ENCODE measurements at regions not wholly inside any gene's neighbourhood (a gene's known extent, or its start where the extent isn't known, plus 50 kb on each side); places are given as distances from the start of the nearest gene placed in this dataset.
"Not testable (repeated sequence)": the region's sequence is repeated elsewhere in the genome, so short reads cannot be mapped to it uniquely, and the experiment has no call there.

GRCh38 chr17:83172646-83173045 lies 93.2 kb downstream of the METRNL start:
- H3K79me1 ChIP-seq (ENCODE audit: low read depth, low read length); H2AFZ ChIP-seq (ENCODE audit: low read length); H2BK5ac ChIP-seq (ENCODE audit: low read length); H4K91ac ChIP-seq (ENCODE audit: low read depth, low read length, poor library complexity); H3K4me1 ChIP-seq (ENCODE audit: control insufficient read depth in 2 of 2, insufficient read depth in 1 of 2, low read depth in 1 of 2, low read length in 2 of 2); H3K14ac ChIP-seq (ENCODE audit: low read length); H2AK5ac ChIP-seq (ENCODE audit: low read depth, low read length); H2BK120ac ChIP-seq (ENCODE audit: low read depth, low read length); H3K36me3 ChIP-seq (replicated peaks in 1 of 2; ENCODE audit: control insufficient read depth in 2 of 2, insufficient read depth in 2 of 2, low read length in 2 of 2); H3K4me2 ChIP-seq (ENCODE audit: insufficient read depth, low read length, poor library complexity, severe bottlenecking); H3K4ac ChIP-seq (ENCODE audit: low read length); H3K23ac ChIP-seq (ENCODE audit: low read depth, low read length, poor library complexity); H2BK15ac ChIP-seq (ENCODE audit: low read length); H3K27me3 ChIP-seq (ENCODE audit: control insufficient read depth in 3 of 3, insufficient read depth in 3 of 3, low read depth in 1 of 3, low read length in 3 of 3); H3K18ac ChIP-seq (ENCODE audit: low read length); H3K9ac ChIP-seq (ENCODE audit: low read depth, low read length, poor library complexity); H2BK12ac ChIP-seq (ENCODE audit: low read length); H3K27ac ChIP-seq (replicated peaks; ENCODE audit: low read length); DNase-seq (ENCODE audit: low spot score); H4K8ac ChIP-seq (ENCODE audit: low read depth, low read length); H3K4me3 ChIP-seq (ENCODE audit: low read length in 2 of 2): not testable (repeated sequence)
- H3K9me3 ChIP-seq (replicated peaks in 1 of 2; ENCODE audit: control insufficient read depth in 2 of 2, insufficient read depth in 1 of 2, low read depth in 1 of 2, low read length in 2 of 2): peaks cover 0 to 21% of the 10 kb centered on the region in 2 donors
- no CpG with 5 or more reads among the region's 20 CpGs for WGBS, 2 donors (ENCODE audit: extremely low coverage in 2 of 2, insufficient read length in 2 of 2, insufficient replicate concordance in 1 of 2)

- DNase-seq (ENCODE audit: low spot score): not testable (repeated sequence)
- peaks cover 0 to 24% of the 10 kb centered on the region in 2 donors for H3K9me3 ChIP-seq (replicated peaks in 1 of 2; ENCODE audit: control insufficient read depth in 2 of 2, insufficient read depth in 1 of 2, low read depth in 1 of 2, low read length in 2 of 2)
These were observed 93.9 kb downstream of the METRNL start for GRCh38 chr17:83173180-83173913.

GRCh38 chr17:83173914-83174361 lies 94.5 kb downstream of the METRNL start:
- no peak for DNase-seq (ENCODE audit: low spot score)

More at GRCh38 chr17:83173180-83173913, 93.9 kb downstream of the METRNL start:
- H3K4me1 ChIP-seq (ENCODE audit: control insufficient read depth in 2 of 2, insufficient read depth in 1 of 2, low read depth in 1 of 2, low read length in 2 of 2); H4K91ac ChIP-seq (ENCODE audit: low read depth, low read length, poor library complexity); H2BK120ac ChIP-seq (ENCODE audit: low read depth, low read length); H2BK5ac ChIP-seq (ENCODE audit: low read length); H2BK12ac ChIP-seq (ENCODE audit: low read length); H3K4ac ChIP-seq (ENCODE audit: low read length); H3K79me1 ChIP-seq (ENCODE audit: low read depth, low read length); H3K9ac ChIP-seq (ENCODE audit: low read depth, low read length, poor library complexity); H4K8ac ChIP-seq (ENCODE audit: low read depth, low read length); H3K27ac ChIP-seq (replicated peaks; ENCODE audit: low read length); H3K14ac ChIP-seq (ENCODE audit: low read length); H2AK5ac ChIP-seq (ENCODE audit: low read depth, low read length); H3K4me3 ChIP-seq (ENCODE audit: low read length in 2 of 2); H3K36me3 ChIP-seq (replicated peaks in 1 of 2; ENCODE audit: control insufficient read depth in 2 of 2, insufficient read depth in 2 of 2, low read length in 2 of 2); H3K4me2 ChIP-seq (ENCODE audit: insufficient read depth, low read length, poor library complexity, severe bottlenecking); H2AFZ ChIP-seq (ENCODE audit: low read length): not testable (repeated sequence)
- H3K18ac ChIP-seq (ENCODE audit: low read length): peak overlapping the region; percentile 5
- H3K23ac ChIP-seq (ENCODE audit: low read depth, low read length, poor library complexity): peak overlapping the region; percentile 20
- peaks cover 0 to 13% (median 0%) of the 10 kb centered on the region in 3 experiments for H3K27me3 ChIP-seq (ENCODE audit: control insufficient read depth in 3 of 3, insufficient read depth in 3 of 3, low read depth in 1 of 3, low read length in 3 of 3)
- WGBS, 2 donors (ENCODE audit: extremely low coverage in 2 of 2, insufficient read length in 2 of 2, insufficient replicate concordance in 1 of 2): no CpG with 5 or more reads among the region's 24 CpGs
- peak overlapping the region; percentile 26 for H2BK15ac ChIP-seq (ENCODE audit: low read length)

GRCh38 chr17:83174362-83175118 lies 95.1 kb downstream of the METRNL start:
- no peak overlapping the region for H2AK5ac ChIP-seq (ENCODE audit: low read depth, low read length)
- peak overlapping the region; percentile 41 for H3K4ac ChIP-seq (ENCODE audit: low read length)
- no peak overlapping the region for H3K9ac ChIP-seq (ENCODE audit: low read depth, low read length, poor library complexity)
- peak overlapping the region; percentile 53 for H3K18ac ChIP-seq (ENCODE audit: low read length)
- H4K8ac ChIP-seq (ENCODE audit: low read depth, low read length): no peak overlapping the region
- H3K9me3 ChIP-seq (replicated peaks in 1 of 2; ENCODE audit: control insufficient read depth in 2 of 2, insufficient read depth in 1 of 2, low read depth in 1 of 2, low read length in 2 of 2): peaks cover 0 to 31% of the 10 kb centered on the region in 2 donors
- peaks cover 1% of the 10 kb centered on the region for H3K79me1 ChIP-seq (ENCODE audit: low read depth, low read length)
- H2BK15ac ChIP-seq (ENCODE audit: low read length): peak overlapping the region; percentile 6
- DNase-seq (ENCODE audit: low spot score): no peak
- no peak overlapping the region for H3K14ac ChIP-seq (ENCODE audit: low read length)
- H3K4me3 ChIP-seq (ENCODE audit: low read length in 2 of 2): no peak overlapping the region
- no peak overlapping the region for H3K4me2 ChIP-seq (ENCODE audit: insufficient read depth, low read length, poor library complexity, severe bottlenecking)
- no peak overlapping the region for H2AFZ ChIP-seq (ENCODE audit: low read length)
- H4K91ac ChIP-seq (ENCODE audit: low read depth, low read length, poor library complexity): no peak overlapping the region
- H2BK5ac ChIP-seq (ENCODE audit: low read length): no peak overlapping the region
- no peak overlapping the region for H2BK12ac ChIP-seq (ENCODE audit: low read length)
- no peaks in the 10 kb centered on the region for H3K36me3 ChIP-seq (replicated peaks in 1 of 2; ENCODE audit: control insufficient read depth in 2 of 2, insufficient read depth in 2 of 2, low read length in 2 of 2)
- H3K4me1 ChIP-seq (ENCODE audit: control insufficient read depth in 2 of 2, insufficient read depth in 1 of 2, low read depth in 1 of 2, low read length in 2 of 2): no peaks in the 10 kb centered on the region
- peaks cover 0 to 20% (median 0%) of the 10 kb centered on the region in 3 experiments for H3K27me3 ChIP-seq (ENCODE audit: control insufficient read depth in 3 of 3, insufficient read depth in 3 of 3, low read depth in 1 of 3, low read length in 3 of 3)
- WGBS, 2 donors (ENCODE audit: extremely low coverage in 2 of 2, insufficient read length in 2 of 2, insufficient replicate concordance in 1 of 2): no CpG with 5 or more reads among the region's 13 CpGs
- H3K23ac ChIP-seq (ENCODE audit: low read depth, low read length, poor library complexity): no peak overlapping the region
- H2BK120ac ChIP-seq (ENCODE audit: low read depth, low read length): no peak overlapping the region
- no peak overlapping the region for H3K27ac ChIP-seq (replicated peaks; ENCODE audit: low read length)

More at GRCh38 chr17:83173914-83174361, 94.5 kb downstream of the METRNL start:
- Histone ChIP-seq H4K91ac (ENCODE audit: low read depth, low read length, poor library complexity) (no peak overlapping the region), H3K4ac (ENCODE audit: low read length) (peak overlapping the region; percentile 41), H2BK15ac (ENCODE audit: low read length) (peak overlapping the region; percentile 26), H3K14ac (ENCODE audit: low read length) (no peak overlapping the region), H3K79me1 (ENCODE audit: low read depth, low read length) (peaks cover 1% of the 10 kb centered on the region), H2BK12ac (ENCODE audit: low read length) (no peak overlapping the region), H3K4me2 (ENCODE audit: insufficient read depth, low read length, poor library complexity, severe bottlenecking) (no peak overlapping the region), H3K27me3 (ENCODE audit: control insufficient read depth in 3 of 3, insufficient read depth in 3 of 3, low read depth in 1 of 3, low read length in 3 of 3) (peaks cover 0 to 19% (median 0%) of the 10 kb centered on the region in 3 experiments), H2BK120ac (ENCODE audit: low read depth, low read length) (no peak overlapping the region), H3K18ac (ENCODE audit: low read length) (peak overlapping the region; percentile 5), H2AK5ac (ENCODE audit: low read depth, low read length) (no peak overlapping the region), H2AFZ (ENCODE audit: low read length) (no peak overlapping the region), H3K9ac (ENCODE audit: low read depth, low read length, poor library complexity) (no peak overlapping the region), H3K27ac (replicated peaks; ENCODE audit: low read length) (no peak overlapping the region), H4K8ac (ENCODE audit: low read depth, low read length) (peak overlapping the region; percentile 29), H3K36me3 (replicated peaks in 1 of 2; ENCODE audit: control insufficient read depth in 2 of 2, insufficient read depth in 2 of 2, low read length in 2 of 2) (no peaks in the 10 kb centered on the region), H3K4me3 (ENCODE audit: low read length in 2 of 2) (no peak overlapping the region), H2BK5ac (ENCODE audit: low read length) (no peak overlapping the region), H3K9me3 (replicated peaks in 1 of 2; ENCODE audit: control insufficient read depth in 2 of 2, insufficient read depth in 1 of 2, low read depth in 1 of 2, low read length in 2 of 2) (peaks cover 0 to 28% of the 10 kb centered on the region in 2 donors), H3K4me1 (ENCODE audit: control insufficient read depth in 2 of 2, insufficient read depth in 1 of 2, low read depth in 1 of 2, low read length in 2 of 2) (no peaks in the 10 kb centered on the region), H3K23ac (ENCODE audit: low read depth, low read length, poor library complexity) (peak overlapping the region; percentile 20)
- no CpG with 5 or more reads among the region's 18 CpGs for WGBS, 2 donors (ENCODE audit: extremely low coverage in 2 of 2, insufficient read length in 2 of 2, insufficient replicate concordance in 1 of 2)

Data from neuronal stem cell (in vitro differentiated cells).